ENCODE measurements at regions not wholly inside any gene's neighbourhood (a gene's known extent, or its start where the extent isn't known, plus 50 kb on each side); places are given as distances from the start of the nearest gene placed in this dataset.

DNA sequence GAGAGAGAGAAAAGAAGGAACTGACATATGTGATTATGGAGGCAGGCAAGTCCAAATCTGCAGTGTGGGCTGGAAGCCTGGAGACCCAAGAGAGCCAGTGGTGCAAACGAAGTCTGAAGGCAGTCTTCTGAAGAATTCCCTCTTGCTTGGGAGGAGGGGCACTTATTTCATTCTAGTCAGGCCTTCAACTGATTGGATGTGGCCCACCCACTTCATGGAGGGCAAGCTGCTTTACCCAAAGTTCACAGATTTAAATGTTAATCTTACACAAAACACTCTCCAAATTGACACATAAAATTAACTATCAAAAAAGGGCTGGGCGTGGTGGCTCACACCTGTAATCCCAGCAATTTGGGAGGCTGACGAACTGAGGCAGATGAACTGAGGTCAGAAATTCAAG is 103.5 kb upstream of the RAB3GAP2 start:
- TF ChIP-seq, protein P1, sequence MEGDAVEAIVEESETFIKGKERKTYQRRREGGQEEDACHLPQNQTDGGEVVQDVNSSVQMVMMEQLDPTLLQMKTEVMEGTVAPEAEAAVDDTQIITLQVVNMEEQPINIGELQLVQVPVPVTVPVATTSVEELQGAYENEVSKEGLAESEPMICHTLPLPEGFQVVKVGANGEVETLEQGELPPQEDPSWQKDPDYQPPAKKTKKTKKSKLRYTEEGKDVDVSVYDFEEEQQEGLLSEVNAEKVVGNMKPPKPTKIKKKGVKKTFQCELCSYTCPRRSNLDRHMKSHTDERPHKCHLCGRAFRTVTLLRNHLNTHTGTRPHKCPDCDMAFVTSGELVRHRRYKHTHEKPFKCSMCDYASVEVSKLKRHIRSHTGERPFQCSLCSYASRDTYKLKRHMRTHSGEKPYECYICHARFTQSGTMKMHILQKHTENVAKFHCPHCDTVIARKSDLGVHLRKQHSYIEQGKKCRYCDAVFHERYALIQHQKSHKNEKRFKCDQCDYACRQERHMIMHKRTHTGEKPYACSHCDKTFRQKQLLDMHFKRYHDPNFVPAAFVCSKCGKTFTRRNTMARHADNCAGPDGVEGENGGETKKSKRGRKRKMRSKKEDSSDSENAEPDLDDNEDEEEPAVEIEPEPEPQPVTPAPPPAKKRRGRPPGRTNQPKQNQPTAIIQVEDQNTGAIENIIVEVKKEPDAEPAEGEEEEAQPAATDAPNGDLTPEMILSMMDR (conservative IDR thresholded peaks at IDR 0.05; ENCODE audit: low read depth, low read length) = no peak
- no peak for TF ChIP-seq EZH2 (IDR thresholded peaks at IDR 0.05; ENCODE audit: low read length, unreplicated experiment)
